ENCODE measurements at regions not wholly inside any gene's neighbourhood (a gene's known extent, or its start where the extent isn't known, plus 50 kb on each side); places are given as distances from the start of the nearest gene placed in this dataset.

- peak; percentile 37 for DNase-seq (ENCODE audit: low spot score)
Observed at GRCh38 chr7:116614499-116615262, 57.3 kb upstream of the MET start.

GRCh38 chr7:116616555-116617059, 55.4 kb upstream of the MET start:
- DNase-seq (ENCODE audit: low spot score): peak; percentile 54

GRCh38 chr7:116617878-116618277, 54.1 kb upstream of the MET start:
- DNase-seq (ENCODE audit: low spot score): no peak

- no peak for DNase-seq (ENCODE audit: low spot score)
Observed at GRCh38 chr7:116618338-116619128, 53.5 kb upstream of the MET start.

GRCh38 chr7:116621649-116622048, 50.3 kb upstream of the MET start:
- DNase-seq (ENCODE audit: low spot score): no peak
